A549 (cell line): ENCODE measurements at regions not wholly inside any gene's neighbourhood (a gene's known extent, or its start where the extent isn't known, plus 50 kb on each side); places are given as distances from the start of the nearest gene placed in this dataset.

Experiments
- BCL3 ChIP-seq: fragments of >200 bp; sonication (Bioruptor Twin); formaldehyde crosslinking; IDR thresholded peaks from 3 replicates; pipeline ENCODE4 v1.6.1; 2016
- BHLHE40 ChIP-seq: IDR thresholded peaks from 2 replicates; pipeline ENCODE4 v1.6.1; 2012; ENCODE audit warnings: low read depth, low read length, inconsistent platforms
- GATA3 ChIP-seq: IDR thresholded peaks from 2 replicates; pipeline ENCODE4 v1.6.1; 2012; ENCODE audit warnings: borderline replicate concordance
- MAX ChIP-seq: IDR thresholded peaks from 2 replicates; pipeline ENCODE4 v1.6.1; 2012
- PBX3 ChIP-seq: IDR thresholded peaks from 2 replicates; pipeline ENCODE4 v1.6.1; 2012
- POLR2A ChIP-seq: IDR thresholded peaks from 2 replicates; pipeline ENCODE4 v1.6.1; 2012; ENCODE audit warnings: mild to moderate bottlenecking, low read length
- REST ChIP-seq: fragments of 200-600 bp; sonication (generic); IDR thresholded peaks from 2 replicates; pipeline ENCODE4 v1.6.1; 2016; ENCODE audit warnings: antibody characterized with exemption, mild to moderate bottlenecking, moderate library complexity
- RFX5 ChIP-seq: fragments of 450-650 bp; IDR thresholded peaks from 2 replicates; pipeline ENCODE4 v1.7.1; 2014; ENCODE audit warnings: antibody characterized with exemption, mild to moderate bottlenecking, moderate library complexity
- ZFP36 ChIP-seq: fragments of 450-650 bp; IDR thresholded peaks from 2 replicates; pipeline ENCODE4 v1.6.1; 2014; ENCODE audit warnings: borderline replicate concordance; ENCODE audit not compliant: partially characterized antibody
- ZNF302 ChIP-seq: fragments of 250-450 bp; sonication (Bioruptor Pico); IDR thresholded peaks from 2 replicates; pipeline ENCODE4 v1.9.0; 2021; ENCODE audit warnings: inconsistent platforms, mild to moderate bottlenecking, moderate library complexity
- TF ChIP-seq, protein P1 (sequence below): fragments of 150-350 bp; IDR thresholded peaks from 2 replicates; pipeline ENCODE4 v1.6.1; 2014; ENCODE audit warnings: low read depth, mild to moderate bottlenecking, low read length
- TF ChIP-seq, protein P2 (sequence below): fragments of >200 bp; sonication (Bioruptor Twin); formaldehyde crosslinking; IDR thresholded peaks from 3 replicates; pipeline ENCODE4 v1.5.1; 2016

DNA sequence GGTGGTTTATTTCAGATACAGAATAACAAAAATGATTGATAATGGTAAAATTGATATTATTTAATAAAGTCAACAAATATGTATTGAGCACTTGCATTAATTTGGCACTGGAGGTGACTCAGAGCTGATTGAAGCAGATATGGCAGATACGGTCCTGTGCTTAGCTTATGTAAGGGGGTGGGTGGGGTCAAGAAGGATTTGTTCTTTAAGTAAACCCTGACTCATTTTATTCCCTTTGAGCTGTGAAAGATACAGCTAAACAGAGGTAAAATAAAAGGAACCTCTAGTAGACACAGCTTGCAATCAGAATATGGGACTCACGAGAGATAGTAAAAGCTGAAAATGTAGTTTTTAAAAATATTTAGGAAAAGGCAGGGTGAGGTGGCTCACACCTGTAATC, 201.3 kb upstream of the CLINT1 start:
- TF ChIP-seq ZFP36 (no peak), PBX3 (no peak), BHLHE40 (no peak), BCL3 (no peak), GATA3 (no peak), MAX (no peak), POLR2A (no peak), ZNF302 (CRISPR knock-in tag) (no peak), RFX5 (no peak), REST (no peak)
- TF ChIP-seq, protein P1, sequence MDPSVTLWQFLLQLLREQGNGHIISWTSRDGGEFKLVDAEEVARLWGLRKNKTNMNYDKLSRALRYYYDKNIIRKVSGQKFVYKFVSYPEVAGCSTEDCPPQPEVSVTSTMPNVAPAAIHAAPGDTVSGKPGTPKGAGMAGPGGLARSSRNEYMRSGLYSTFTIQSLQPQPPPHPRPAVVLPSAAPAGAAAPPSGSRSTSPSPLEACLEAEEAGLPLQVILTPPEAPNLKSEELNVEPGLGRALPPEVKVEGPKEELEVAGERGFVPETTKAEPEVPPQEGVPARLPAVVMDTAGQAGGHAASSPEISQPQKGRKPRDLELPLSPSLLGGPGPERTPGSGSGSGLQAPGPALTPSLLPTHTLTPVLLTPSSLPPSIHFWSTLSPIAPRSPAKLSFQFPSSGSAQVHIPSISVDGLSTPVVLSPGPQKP, result no peak
- TF ChIP-seq, protein P2, sequence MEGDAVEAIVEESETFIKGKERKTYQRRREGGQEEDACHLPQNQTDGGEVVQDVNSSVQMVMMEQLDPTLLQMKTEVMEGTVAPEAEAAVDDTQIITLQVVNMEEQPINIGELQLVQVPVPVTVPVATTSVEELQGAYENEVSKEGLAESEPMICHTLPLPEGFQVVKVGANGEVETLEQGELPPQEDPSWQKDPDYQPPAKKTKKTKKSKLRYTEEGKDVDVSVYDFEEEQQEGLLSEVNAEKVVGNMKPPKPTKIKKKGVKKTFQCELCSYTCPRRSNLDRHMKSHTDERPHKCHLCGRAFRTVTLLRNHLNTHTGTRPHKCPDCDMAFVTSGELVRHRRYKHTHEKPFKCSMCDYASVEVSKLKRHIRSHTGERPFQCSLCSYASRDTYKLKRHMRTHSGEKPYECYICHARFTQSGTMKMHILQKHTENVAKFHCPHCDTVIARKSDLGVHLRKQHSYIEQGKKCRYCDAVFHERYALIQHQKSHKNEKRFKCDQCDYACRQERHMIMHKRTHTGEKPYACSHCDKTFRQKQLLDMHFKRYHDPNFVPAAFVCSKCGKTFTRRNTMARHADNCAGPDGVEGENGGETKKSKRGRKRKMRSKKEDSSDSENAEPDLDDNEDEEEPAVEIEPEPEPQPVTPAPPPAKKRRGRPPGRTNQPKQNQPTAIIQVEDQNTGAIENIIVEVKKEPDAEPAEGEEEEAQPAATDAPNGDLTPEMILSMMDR, result no peak
